RWPE2 (cell line): ENCODE measurements at regions not wholly inside any gene's neighbourhood (a gene's known extent, or its start where the extent isn't known, plus 50 kb on each side); places are given as distances from the start of the nearest gene placed in this dataset.

Source experiments
- ATAC-seq: fragments of 200-7000 bp; cut with Tn5 transposase; 3 replicates; pipeline ENCODE4 v1.9.1; 2021; ENCODE audit warnings: low read depth
- DNase-seq: peaks from one replicate; pipeline ENCODE4 v3.0.0-alpha.2; 2020; ENCODE audit warnings: low spot score
- H3K27ac ChIP-seq: fragments of 450-650 bp; 2 replicates; pipeline ENCODE4 v1.5.1; 2017; ENCODE audit warnings: mild to moderate bottlenecking; ENCODE audit not compliant: poor library complexity, severe bottlenecking
- H3K27me3 ChIP-seq: fragments of 250-450 bp; sonication (Bioruptor Pico); 2 replicates; pipeline ENCODE4 v1.5.1; 2021; ENCODE audit warnings: mild to moderate bottlenecking, moderate library complexity; ENCODE audit not compliant: insufficient read depth, poor library complexity, severe bottlenecking
- H3K36me3 ChIP-seq: fragments of 250-450 bp; sonication (Bioruptor Pico); 2 replicates; pipeline ENCODE4 v1.5.1; 2020; ENCODE audit warnings: low read depth, mild to moderate bottlenecking, moderate library complexity
- H3K4me1 ChIP-seq: fragments of 250-450 bp; sonication (Bioruptor Pico); 2 replicates; pipeline ENCODE4 v1.5.1; 2021; ENCODE audit warnings: mild to moderate bottlenecking, moderate library complexity; ENCODE audit not compliant: insufficient read depth, poor library complexity, severe bottlenecking
- H3K4me3 ChIP-seq: fragments of 250-450 bp; sonication (Bioruptor Pico); 2 replicates; pipeline ENCODE4 v1.5.1; 2021; ENCODE audit warnings: mild to moderate bottlenecking, moderate library complexity; ENCODE audit not compliant: severe bottlenecking
- H3K9me3 ChIP-seq: fragments of 250-450 bp; sonication (Bioruptor Pico); 2 replicates; pipeline ENCODE4 v1.5.1; 2021; ENCODE audit warnings: mild to moderate bottlenecking, moderate library complexity; ENCODE audit not compliant: severe bottlenecking
- CTCF ChIP-seq: fragments of 450-650 bp; IDR thresholded peaks from one replicate; pipeline ENCODE4 v1.5.1; 2017; ENCODE audit warnings: mild to moderate bottlenecking, moderate library complexity; ENCODE audit not compliant: poor library complexity, severe bottlenecking

GRCh38 chr12:16669756-16670155, 63.8 kb upstream of the LMO3 start:
- DNase-seq = no peak
- H3K4me1 ChIP-seq = no peaks in the 10 kb centered on the region
- H3K27ac ChIP-seq = no peak overlapping the region
- no peaks in the 10 kb centered on the region for H3K27me3 ChIP-seq
- H3K4me3 ChIP-seq = no peak overlapping the region
- no peak for TF ChIP-seq CTCF
- H3K36me3 ChIP-seq = no peaks in the 10 kb centered on the region
- ATAC-seq = no peak
- H3K9me3 ChIP-seq = no peaks in the 10 kb centered on the region

- H3K4me3 ChIP-seq = no peak overlapping the region
- no peaks in the 10 kb centered on the region for H3K27me3 ChIP-seq
- no peak for TF ChIP-seq CTCF
- ATAC-seq (no peak), DNase-seq (no peak)
- no peak overlapping the region for H3K27ac ChIP-seq
- no peaks in the 10 kb centered on the region for H3K9me3 ChIP-seq
- no peaks in the 10 kb centered on the region for H3K36me3 ChIP-seq
- H3K4me1 ChIP-seq = no peaks in the 10 kb centered on the region
Measured at GRCh38 chr12:16668198-16668597, 62.2 kb upstream of the LMO3 start.

GRCh38 chr12:16658699-16659098, 52.7 kb upstream of the LMO3 start:
- no peaks in the 10 kb centered on the region for H3K4me1 ChIP-seq
- no peak overlapping the region for H3K27ac ChIP-seq
- DNase-seq (no peak), ATAC-seq (no peak)
- H3K4me3 ChIP-seq = no peak overlapping the region
- TF ChIP-seq CTCF = no peak
- H3K36me3 ChIP-seq = no peaks in the 10 kb centered on the region
- no peaks in the 10 kb centered on the region for H3K27me3 ChIP-seq
- H3K9me3 ChIP-seq = no peaks in the 10 kb centered on the region
